SK-N-MC (cell line): ENCODE measurements at regions not wholly inside any gene's neighbourhood (a gene's known extent, or its start where the extent isn't known, plus 50 kb on each side); places are given as distances from the start of the nearest gene placed in this dataset.

Experiments used
- EZH2 ChIP-seq: fragments of 200-600 bp; sonication (generic); IDR thresholded peaks from one replicate; pipeline ENCODE4 v1.6.1; 2017; ENCODE audit warnings: antibody characterized with exemption
- FOXP2 ChIP-seq: optimal IDR thresholded peaks from 2 replicates; pipeline ENCODE3; 2011; ENCODE audit warnings: mild to moderate bottlenecking, moderate library complexity; ENCODE audit not compliant: insufficient read depth; ENCODE audit errors: extremely low read length, control extremely low read depth
- POLR2AphosphoS5 ChIP-seq: IDR thresholded peaks from 2 replicates; pipeline ENCODE4 v1.6.1; 2012; ENCODE audit warnings: mild to moderate bottlenecking, low read depth, low read length, borderline replicate concordance

DNA sequence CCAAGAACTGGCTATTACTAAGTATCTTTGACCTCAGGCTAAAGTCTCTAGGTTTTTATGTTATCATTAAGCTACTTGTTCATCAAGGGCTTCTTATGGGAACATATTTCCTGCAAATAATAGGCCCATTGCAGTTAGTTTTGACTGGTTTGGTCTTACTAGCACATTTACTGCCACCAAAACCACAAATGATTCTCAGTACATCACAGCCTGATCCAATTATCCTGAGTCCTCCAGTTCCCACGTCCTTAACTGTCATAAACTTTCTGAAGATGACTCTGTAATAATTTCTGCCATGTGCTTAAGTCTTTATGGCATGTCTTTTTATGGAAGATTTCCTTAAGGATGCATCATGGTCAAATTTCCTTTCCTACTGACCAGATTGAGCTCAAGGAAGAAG, 123.3 kb upstream of the TANK start:
- TF ChIP-seq POLR2AphosphoS5 = no peak
- TF ChIP-seq EZH2 = no peak
- no peak for TF ChIP-seq FOXP2
